GM19023 (cell line): ENCODE measurements at regions not wholly inside any gene's neighbourhood (a gene's known extent, or its start where the extent isn't known, plus 50 kb on each side); places are given as distances from the start of the nearest gene placed in this dataset.

Experiments
- ATAC-seq: cut with Tn5 transposase; IDR thresholded peaks from one replicate; pipeline ENCODE4 v1.9.1; 2021; ENCODE audit warnings: mild to moderate bottlenecking, moderate library complexity; ENCODE audit not compliant: unreplicated experiment

- no peak for ATAC-seq
These were observed 334.3 kb upstream of the TRPC7 start for GRCh38 chr5:136699651-136700050.

DNA sequence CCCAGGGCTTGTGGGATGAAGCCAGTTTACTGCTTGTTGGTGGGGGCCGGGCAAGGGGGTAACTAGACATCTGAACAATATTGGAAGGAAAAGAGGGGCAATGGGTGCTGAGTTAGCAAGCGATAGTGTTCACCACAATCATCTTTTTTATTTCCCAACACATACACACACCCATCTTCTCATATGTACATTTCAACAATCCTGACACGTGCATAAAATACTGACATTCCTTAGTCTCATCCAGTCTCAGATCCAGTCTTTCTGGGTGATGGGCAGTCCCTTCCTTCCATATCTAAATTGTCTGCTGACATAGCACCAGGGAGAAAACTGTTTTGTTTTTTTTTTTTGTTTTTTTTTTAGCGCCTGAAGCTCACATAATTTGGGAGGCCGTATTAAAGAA, 333.6 kb upstream of the TRPC7 start:
- ATAC-seq: no peak

GRCh38 chr5:136694258-136694657, 328.9 kb upstream of the TRPC7 start:
- ATAC-seq: no peak

- ATAC-seq: no peak
These were observed 324.2 kb upstream of the TRPC7 start for GRCh38 chr5:136689552-136689951.

- no peak for ATAC-seq
These were observed 321.0 kb upstream of the TRPC7 start for GRCh38 chr5:136686192-136686872.

DNA sequence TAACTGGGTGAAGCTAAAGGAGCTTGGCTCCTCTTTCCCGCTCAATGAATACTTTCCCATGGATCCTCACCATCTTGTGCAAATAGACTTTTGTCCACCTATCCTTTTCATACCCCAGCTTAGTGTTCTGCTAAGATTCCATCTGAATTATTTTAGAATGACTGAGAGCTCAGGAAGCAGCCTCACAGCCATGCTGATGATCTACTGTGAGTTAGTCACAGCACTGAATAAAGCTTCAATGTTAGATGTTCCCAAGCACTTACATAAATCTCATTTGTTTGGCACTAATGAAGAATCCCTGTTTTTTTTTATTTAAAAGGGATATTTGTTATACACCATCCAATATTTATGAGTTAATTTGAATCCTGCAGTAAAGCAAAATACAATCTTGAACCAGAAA, 317.6 kb upstream of the TRPC7 start:
- ATAC-seq: no peak

- ATAC-seq: no peak
These were observed 313.9 kb upstream of the TRPC7 start for GRCh38 chr5:136679233-136679632.

DNA sequence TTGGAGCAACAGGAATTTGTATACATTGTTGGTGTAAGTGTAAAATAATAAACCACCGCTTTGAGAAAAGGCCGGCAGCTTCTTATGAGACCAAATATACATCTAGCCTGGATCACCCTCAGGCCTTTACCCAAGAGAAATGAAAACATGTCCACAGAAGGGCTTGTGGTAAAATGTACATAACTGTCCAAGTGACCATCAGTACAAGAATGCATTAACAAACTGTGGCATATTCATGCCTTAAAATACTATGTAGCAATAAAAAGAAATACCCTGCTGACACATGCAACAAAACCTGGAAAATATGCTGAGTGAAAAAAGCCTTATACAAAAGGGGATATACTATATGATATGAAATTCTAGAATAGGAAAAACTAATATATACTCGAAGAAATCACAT, 311.9 kb upstream of the TRPC7 start:
- ATAC-seq: no peak

GRCh38 chr5:136676685-136677084, 311.3 kb upstream of the TRPC7 start:
- ATAC-seq: no peak

- no peak for ATAC-seq
These were observed 310.4 kb upstream of the TRPC7 start for GRCh38 chr5:136675769-136676168.

- ATAC-seq: no peak
These were observed 308.8 kb upstream of the TRPC7 start for GRCh38 chr5:136674178-136674577.

DNA sequence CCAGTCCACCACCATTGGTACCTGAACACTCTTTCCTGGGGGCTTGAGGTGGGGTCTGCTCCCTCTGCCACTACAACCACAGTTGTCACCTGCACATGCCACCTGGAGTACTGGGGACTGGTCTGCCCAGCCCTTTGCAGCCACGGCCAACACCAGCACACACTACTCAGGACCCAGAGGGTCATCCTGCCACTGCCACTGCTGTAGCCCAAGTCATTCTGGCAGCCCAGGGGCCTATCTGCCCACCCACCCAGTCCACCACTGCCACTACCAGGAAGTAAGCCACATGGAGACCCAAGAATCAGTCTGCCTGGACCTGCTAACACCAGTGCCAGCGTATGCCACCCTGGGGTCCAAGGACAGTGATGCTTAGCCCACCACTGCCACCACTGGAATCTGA, 302.4 kb upstream of the TRPC7 start:
- no peak for ATAC-seq

GRCh38 chr5:136666970-136667620, 301.8 kb upstream of the TRPC7 start:
- no peak for ATAC-seq

- ATAC-seq: no peak
These were observed 300.0 kb upstream of the TRPC7 start for GRCh38 chr5:136665331-136665730.

DNA sequence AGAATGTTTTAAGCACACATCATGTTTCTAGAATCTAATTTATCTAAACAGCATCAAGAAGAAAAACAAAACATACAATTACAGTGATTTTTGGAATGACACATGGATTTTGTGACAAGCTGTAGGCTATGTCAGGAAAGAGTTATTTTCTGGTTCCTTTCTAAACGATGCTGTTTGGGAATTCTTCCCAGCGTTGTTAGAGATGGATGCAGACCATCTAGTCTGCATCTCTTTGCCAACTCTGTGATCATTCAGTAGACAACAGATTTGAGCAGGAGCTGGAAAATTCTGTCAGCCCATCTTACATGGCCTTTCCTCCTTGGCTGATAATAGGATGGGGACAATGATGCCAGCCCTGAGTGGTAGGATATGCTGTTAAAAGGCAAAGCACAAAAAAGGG, 295.7 kb upstream of the TRPC7 start:
- no peak for ATAC-seq

DNA sequence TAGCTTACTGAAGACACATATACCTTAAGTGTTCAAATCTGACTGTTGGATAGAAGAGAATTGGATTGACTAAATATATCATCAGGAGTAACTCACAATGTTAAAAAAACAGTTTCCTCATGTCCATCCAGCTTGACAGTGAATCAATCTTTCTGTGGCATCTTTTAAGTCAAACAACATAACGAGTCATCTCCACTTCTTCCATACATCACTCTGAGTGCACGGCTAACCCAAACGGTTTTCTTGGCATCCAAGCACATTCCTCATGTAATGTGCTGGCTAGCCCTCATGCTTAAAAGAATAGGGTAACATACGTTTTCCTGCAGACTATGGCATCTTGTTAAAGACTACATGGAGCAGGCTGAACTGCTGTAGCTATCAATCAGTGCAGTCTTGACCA, 291.5 kb upstream of the TRPC7 start:
- ATAC-seq: no peak

DNA sequence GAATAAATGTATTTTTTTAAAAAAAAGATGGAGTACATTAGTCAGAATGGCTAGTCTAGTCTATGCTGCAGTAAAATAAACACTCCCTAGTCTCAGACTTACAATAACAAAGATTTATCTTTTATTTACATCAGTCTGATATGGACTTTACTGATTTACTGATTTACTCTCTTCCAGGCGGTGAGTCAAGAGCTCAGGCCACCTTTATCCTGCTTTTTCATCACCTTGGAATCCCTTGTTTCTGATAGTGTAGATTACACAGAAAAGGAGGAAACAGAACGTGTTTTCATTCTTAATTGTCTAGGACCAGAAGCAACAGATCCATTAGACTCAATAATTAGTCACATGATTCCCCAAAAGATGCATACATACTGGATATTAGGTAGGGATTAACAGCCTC, 290.1 kb upstream of the TRPC7 start:
- ATAC-seq: no peak

GRCh38 chr5:136646915-136647314, 281.6 kb upstream of the TRPC7 start:
- ATAC-seq: no peak

GRCh38 chr5:136642976-136643375, 277.6 kb upstream of the TRPC7 start:
- no peak for ATAC-seq

DNA sequence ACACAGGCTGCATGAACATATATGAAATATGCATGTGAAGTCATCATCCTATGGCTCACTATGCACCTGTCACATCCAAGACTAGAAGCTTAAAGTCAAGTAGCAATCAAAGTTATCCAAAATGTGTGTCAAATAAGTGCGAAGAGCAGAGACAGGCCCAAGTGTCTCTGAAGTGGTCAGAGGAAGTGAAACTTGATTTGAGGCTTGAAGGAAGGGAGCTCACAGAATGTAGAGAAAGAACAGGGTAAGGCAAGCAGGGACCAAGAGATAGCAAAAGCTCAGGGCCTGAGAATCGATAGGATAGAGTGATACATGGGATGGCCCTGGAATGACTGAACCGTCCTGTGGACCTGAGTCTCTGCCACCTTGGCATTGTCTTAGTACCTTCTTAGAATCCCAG, 274.3 kb upstream of the TRPC7 start:
- ATAC-seq: no peak

GRCh38 chr5:136638084-136638483, 272.7 kb upstream of the TRPC7 start:
- ATAC-seq: no peak

GRCh38 chr5:136636001-136636400, 270.7 kb upstream of the TRPC7 start:
- ATAC-seq: no peak

DNA sequence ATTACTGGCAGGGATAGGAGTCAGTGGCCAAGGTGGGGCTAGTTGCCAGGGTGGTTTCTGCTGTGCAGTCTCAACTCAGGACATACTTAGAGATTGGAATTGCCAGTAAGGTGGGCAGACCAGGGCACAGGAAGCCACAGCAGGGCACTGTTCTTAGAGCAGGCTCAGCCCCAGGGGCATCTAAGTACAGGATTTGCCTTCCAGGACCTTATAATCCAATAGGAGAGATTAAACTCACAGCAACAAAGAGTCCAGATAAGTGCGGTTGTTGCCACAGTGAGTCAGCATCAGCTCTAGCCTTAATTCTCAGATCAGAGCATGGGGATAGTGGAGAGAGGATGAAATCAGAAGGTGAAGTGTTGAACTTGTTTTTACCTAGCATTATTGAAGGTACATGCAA, 265.8 kb upstream of the TRPC7 start:
- no peak for ATAC-seq
